Lower lobe of right lung (tissue), 2 donors: ENCODE measurements at regions not wholly inside any gene's neighbourhood (a gene's known extent, or its start where the extent isn't known, plus 50 kb on each side); places are given as distances from the start of the nearest gene placed in this dataset.

Experiments used
- ATAC-seq, 2 donors: fragments of 200-7000 bp; cut with Tn5 transposase; one replicate each; pipeline ENCODE4 v1.9.1; 2020 to 2022; ENCODE audit warnings: mild to moderate bottlenecking in 2 of 2, moderate library complexity in 2 of 2
- DNase-seq: peaks from one replicate; pipeline ENCODE4 v3.0.0-alpha.2; 2020
- H3K27ac ChIP-seq: fragments of 200-600 bp; one replicate; pipeline ENCODE4 v1.8.0; 2022
- H3K27me3 ChIP-seq: fragments of 200-600 bp; one replicate; pipeline ENCODE4 v1.8.0; 2022; ENCODE audit warnings: low read depth
- H3K36me3 ChIP-seq: fragments of 200-600 bp; one replicate; pipeline ENCODE4 v1.8.0; 2022; ENCODE audit warnings: mild to moderate bottlenecking
- H3K4me1 ChIP-seq: fragments of 200-600 bp; one replicate; pipeline ENCODE4 v1.8.0; 2022
- H3K4me3 ChIP-seq: fragments of 200-600 bp; one replicate; pipeline ENCODE4 v1.8.0; 2022; ENCODE audit warnings: mild to moderate bottlenecking
- H3K9me3 ChIP-seq: fragments of 200-600 bp; one replicate; pipeline ENCODE4 v1.8.0; 2022
- intact Hi-C: fragments of 100-400 bp; cut with DNase I; formaldehyde crosslinking; loops from one replicate; pipeline ENCODE4 v1.11.0; 2022
- TF ChIP-seq, protein P1 (sequence below): fragments of 200-600 bp; IDR thresholded peaks from one replicate; pipeline ENCODE4 v1.8.0; 2022; ENCODE audit warnings: antibody characterized with exemption, mild to moderate bottlenecking
- donor health status: DM: no; HTN: yes; CAD: no; lungs with severe emphysema.

DNA sequence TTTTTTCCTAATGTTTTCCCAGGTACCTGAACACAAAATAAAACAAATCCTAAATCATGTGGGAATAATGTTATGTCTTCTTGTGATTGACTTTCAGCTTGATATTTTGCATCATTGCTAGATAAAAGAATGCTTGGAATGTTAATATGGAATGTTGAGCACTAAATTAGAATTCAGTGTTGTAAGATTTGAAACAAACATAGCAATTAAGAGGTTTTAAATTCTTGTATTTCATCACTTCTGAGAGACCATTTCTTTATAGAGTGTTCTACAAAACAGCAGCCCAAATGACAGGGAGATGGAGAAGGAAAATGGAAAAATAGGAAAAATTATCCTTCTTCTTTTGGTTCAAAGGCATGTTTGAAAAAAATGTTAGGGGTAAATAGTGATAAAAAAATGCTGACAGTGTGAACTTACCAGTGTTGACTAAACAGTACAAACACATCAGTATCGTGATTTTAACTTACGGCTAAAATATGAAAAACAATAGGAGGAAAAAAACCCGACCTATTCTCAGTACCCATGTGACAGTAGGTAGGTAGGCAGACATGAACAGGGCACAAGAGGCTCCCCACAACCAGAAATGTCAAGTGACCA lies 102.6 kb upstream of the PDE5A start:
- ATAC-seq (no peak), DNase-seq (no peak)
- TF ChIP-seq, protein P1, sequence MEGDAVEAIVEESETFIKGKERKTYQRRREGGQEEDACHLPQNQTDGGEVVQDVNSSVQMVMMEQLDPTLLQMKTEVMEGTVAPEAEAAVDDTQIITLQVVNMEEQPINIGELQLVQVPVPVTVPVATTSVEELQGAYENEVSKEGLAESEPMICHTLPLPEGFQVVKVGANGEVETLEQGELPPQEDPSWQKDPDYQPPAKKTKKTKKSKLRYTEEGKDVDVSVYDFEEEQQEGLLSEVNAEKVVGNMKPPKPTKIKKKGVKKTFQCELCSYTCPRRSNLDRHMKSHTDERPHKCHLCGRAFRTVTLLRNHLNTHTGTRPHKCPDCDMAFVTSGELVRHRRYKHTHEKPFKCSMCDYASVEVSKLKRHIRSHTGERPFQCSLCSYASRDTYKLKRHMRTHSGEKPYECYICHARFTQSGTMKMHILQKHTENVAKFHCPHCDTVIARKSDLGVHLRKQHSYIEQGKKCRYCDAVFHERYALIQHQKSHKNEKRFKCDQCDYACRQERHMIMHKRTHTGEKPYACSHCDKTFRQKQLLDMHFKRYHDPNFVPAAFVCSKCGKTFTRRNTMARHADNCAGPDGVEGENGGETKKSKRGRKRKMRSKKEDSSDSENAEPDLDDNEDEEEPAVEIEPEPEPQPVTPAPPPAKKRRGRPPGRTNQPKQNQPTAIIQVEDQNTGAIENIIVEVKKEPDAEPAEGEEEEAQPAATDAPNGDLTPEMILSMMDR, result no peak
- H3K4me3 ChIP-seq, result no peak overlapping the region
- peaks cover 16% of the 10 kb centered on the region for H3K4me1 ChIP-seq
- H3K27me3 ChIP-seq, result no peaks in the 10 kb centered on the region
- H3K9me3 ChIP-seq, result no peaks in the 10 kb centered on the region
- no peak overlapping the region for H3K27ac ChIP-seq
- no peaks in the 10 kb centered on the region for H3K36me3 ChIP-seq
- intact Hi-C loops, result no loop called here

DNA sequence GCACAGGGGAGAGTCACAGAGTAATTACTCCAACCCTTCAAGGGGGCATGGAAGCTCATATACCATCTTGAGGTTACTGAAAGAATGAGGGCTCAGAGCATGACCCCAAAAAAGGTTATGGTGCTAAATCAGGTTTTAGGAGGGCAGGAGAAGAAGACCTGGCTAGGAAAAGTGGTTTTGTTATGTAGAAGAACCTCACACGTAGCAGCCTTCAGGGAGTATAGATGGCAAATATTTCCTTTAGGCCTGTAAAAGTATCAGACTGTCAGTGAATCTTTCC lies 102.0 kb upstream of the PDE5A start:
- no peak for DNase-seq
- Histone ChIP-seq H3K27me3 (no peaks in the 10 kb centered on the region), H3K4me1 (peaks cover 16% of the 10 kb centered on the region), H3K27ac (no peak overlapping the region), H3K9me3 (no peaks in the 10 kb centered on the region), H3K4me3 (no peak overlapping the region), H3K36me3 (no peaks in the 10 kb centered on the region)
- no peak for ATAC-seq
- TF ChIP-seq, protein P1, result no peak
- intact Hi-C loops, result no loop called here

DNA sequence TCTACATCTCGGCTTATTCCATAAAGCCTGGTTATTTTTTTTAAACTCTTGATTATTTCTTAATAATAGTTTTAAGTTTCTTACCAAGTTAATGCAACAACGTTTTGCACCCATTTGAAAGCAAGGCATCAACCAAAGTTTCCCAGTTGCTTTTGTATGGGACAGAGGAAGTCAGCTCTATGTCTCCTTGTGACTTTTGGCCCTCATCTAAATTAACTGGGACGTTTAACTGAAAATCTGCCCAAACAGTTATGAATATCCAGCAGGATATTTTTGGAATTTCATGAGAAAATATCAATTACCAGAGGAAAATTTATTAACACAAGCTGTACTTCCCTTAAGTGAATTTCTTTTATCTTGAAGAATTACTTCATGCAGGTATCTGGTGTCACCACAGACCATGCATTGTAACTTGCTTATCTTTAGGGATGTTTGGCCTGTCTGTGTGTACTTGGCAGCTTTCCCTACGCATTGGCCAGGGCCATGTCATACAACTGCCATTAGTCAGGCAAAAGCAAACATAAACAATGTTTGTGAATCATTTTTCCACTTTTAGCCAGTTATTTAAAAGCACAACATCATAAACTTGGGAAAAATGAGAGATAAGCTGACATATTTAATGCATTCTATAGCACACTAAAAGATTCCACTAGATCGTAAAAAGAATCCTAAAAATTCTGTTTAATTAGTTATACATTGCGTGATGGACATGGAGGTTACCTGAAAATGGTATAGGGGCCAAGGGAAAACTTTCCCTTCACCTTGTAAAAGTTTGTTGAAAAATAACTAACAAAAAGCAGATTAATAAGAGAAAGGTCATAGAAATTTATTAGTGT lies 101.4 kb upstream of the PDE5A start:
- H3K9me3 ChIP-seq, result no peaks in the 10 kb centered on the region
- TF ChIP-seq, protein P1, result no peak
- intact Hi-C loops, result no loop called here
- no peaks in the 10 kb centered on the region for H3K36me3 ChIP-seq
- H3K4me3 ChIP-seq, result no peak overlapping the region
- ATAC-seq (peak in 1 of 2 donors; percentile 40), DNase-seq (no peak)
- H3K27ac ChIP-seq, result no peak overlapping the region
- peaks cover 16% of the 10 kb centered on the region for H3K4me1 ChIP-seq
- no peaks in the 10 kb centered on the region for H3K27me3 ChIP-seq

DNA sequence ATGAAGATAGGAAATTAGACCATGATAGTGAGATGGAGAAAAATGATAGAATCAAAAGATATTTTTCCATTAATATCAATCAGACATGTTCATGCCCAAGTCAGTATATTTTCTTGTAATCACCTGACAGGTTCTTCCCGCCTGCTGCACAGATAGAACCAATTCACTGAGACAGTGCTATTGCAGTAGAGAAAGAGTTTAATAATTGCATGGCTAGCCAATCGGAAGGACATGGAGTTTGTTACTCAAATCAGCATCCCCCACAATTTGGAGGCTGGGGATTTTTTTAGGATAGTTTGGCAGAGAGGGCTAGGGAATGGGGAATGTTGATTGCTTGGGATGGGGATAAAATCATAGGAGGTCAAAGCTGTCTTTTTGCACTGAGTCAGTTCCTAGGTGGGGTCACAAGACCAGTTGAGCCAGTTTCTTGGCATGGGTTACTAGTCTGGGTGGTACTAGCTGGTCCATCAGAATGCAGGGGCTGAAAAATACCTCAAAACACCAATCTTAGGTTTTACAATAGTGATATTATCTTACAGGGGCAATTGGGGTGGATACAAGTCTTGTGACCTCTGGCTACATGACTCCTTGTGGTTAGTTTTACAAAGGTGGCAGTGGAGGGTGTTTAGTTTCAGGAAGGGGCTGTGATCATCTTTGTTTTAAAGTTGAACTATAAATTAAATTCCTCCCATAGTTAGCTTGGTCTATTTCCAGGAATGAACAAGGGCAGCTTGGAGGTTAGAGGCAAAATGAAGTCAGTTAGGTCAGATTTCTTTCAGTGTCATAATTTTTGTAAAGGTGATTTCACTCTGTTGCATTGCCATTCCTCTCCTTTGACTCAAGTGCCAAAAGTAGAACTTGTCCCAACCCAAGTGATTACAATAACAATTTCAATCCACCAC lies 100.3 kb upstream of the PDE5A start:
- ATAC-seq (no peak), DNase-seq (no peak)
- no peaks in the 10 kb centered on the region for H3K27me3 ChIP-seq
- H3K4me3 ChIP-seq, result no peak overlapping the region
- intact Hi-C loops, result no loop called here
- H3K36me3 ChIP-seq, result no peaks in the 10 kb centered on the region
- TF ChIP-seq, protein P1, result no peak
- no peak overlapping the region for H3K27ac ChIP-seq
- no peaks in the 10 kb centered on the region for H3K9me3 ChIP-seq
- H3K4me1 ChIP-seq, result peaks cover 16% of the 10 kb centered on the region

DNA sequence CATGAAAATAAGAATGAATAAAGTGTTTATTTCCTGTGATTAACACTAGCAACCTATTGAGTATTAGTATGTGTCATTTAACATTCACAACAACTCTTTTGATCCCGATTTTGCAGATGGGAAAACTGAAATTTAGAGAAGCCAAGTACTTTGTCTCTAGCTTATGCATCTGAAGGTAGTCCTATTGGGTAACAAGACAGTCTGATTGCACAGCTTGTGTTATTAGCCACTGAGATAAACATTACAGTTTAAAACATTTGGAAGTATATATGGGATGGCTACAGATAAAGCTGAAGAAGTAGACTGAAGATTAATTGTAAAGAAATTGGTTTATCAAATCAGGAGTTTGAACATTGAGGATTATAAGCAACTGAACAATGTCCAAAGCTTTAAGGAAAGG lies 99.6 kb upstream of the PDE5A start:
- Histone ChIP-seq H3K9me3 (no peaks in the 10 kb centered on the region), H3K27ac (no peak overlapping the region), H3K4me3 (no peak overlapping the region), H3K4me1 (peaks cover 16% of the 10 kb centered on the region), H3K27me3 (no peaks in the 10 kb centered on the region), H3K36me3 (no peaks in the 10 kb centered on the region)
- ATAC-seq (no peak), DNase-seq (no peak)
- intact Hi-C loops, result no loop called here
- TF ChIP-seq, protein P1, result no peak
